Gastroesophageal sphincter (tissue), 3 donors: ENCODE measurements at regions not wholly inside any gene's neighbourhood (a gene's known extent, or its start where the extent isn't known, plus 50 kb on each side); places are given as distances from the start of the nearest gene placed in this dataset.

Experiments used
- EP300 ChIP-seq: sonication (generic); formaldehyde crosslinking; IDR thresholded peaks from one replicate; pipeline ENCODE4 v1.6.1; 2017; ENCODE audit warnings: antibody characterized with exemption, mild to moderate bottlenecking
- POLR2A ChIP-seq, 2 donors: fragments of 450-650 bp; IDR thresholded peaks; one replicate each; pipeline ENCODE4 v1.6.1; 2017; ENCODE audit warnings: antibody characterized with exemption in 2 of 2, mild to moderate bottlenecking in 2 of 2, moderate library complexity in 1 of 2
- POLR2AphosphoS5 ChIP-seq: sonication (generic); formaldehyde crosslinking; IDR thresholded peaks from one replicate; pipeline ENCODE4 v1.6.1; 2017; ENCODE audit warnings: antibody characterized with exemption
- TF ChIP-seq, protein P1 (sequence below), 4 experiments: fragments of 200-600 bp in 2 of 4; fragments of 450-650 bp in 2 of 4; sonication (generic) in 1 of 4; IDR thresholded peaks; one replicate each; pipeline ENCODE4 v1.5.1; 2017 to 2019; ENCODE audit warnings: antibody characterized with exemption in 4 of 4, mild to moderate bottlenecking in 2 of 4, moderate library complexity in 2 of 4

DNA sequence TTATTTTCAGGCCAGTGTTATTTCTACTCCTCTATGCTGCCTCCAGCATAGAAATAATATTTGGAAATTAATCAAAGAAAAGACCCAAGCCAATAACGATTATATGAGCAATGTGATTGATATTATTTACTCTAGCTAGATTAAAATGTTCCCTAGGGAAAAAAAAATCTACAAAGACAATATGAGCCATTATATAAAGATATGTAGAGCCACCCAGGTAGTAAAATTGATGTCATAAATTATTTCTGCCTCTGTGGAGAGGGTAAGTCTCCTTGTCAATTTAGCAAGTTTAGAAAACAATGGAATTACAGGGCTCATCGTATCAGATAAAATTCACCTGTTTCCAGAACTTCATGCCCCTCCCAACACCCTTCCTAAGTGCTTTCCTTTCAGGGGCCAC lies 202.9 kb downstream of the RDH14 start:
- TF ChIP-seq POLR2AphosphoS5 (no peak), POLR2A (IDR thresholded peaks at IDR 0.05) (no peak), EP300 (no peak)
- TF ChIP-seq, protein P1, sequence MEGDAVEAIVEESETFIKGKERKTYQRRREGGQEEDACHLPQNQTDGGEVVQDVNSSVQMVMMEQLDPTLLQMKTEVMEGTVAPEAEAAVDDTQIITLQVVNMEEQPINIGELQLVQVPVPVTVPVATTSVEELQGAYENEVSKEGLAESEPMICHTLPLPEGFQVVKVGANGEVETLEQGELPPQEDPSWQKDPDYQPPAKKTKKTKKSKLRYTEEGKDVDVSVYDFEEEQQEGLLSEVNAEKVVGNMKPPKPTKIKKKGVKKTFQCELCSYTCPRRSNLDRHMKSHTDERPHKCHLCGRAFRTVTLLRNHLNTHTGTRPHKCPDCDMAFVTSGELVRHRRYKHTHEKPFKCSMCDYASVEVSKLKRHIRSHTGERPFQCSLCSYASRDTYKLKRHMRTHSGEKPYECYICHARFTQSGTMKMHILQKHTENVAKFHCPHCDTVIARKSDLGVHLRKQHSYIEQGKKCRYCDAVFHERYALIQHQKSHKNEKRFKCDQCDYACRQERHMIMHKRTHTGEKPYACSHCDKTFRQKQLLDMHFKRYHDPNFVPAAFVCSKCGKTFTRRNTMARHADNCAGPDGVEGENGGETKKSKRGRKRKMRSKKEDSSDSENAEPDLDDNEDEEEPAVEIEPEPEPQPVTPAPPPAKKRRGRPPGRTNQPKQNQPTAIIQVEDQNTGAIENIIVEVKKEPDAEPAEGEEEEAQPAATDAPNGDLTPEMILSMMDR (IDR thresholded peaks at IDR 0.05) = no peak
